VCaP (cell line): ENCODE measurements at regions not wholly inside any gene's neighbourhood (a gene's known extent, or its start where the extent isn't known, plus 50 kb on each side); places are given as distances from the start of the nearest gene placed in this dataset.
"Not testable (repeated sequence)": the region's sequence is repeated elsewhere in the genome, so short reads cannot be mapped to it uniquely, and the experiment has no call there.

Source experiments
- H3K27ac ChIP-seq: fragments of 450-650 bp; 2 replicates; pipeline ENCODE4 v1.5.1; 2017
- CTCF ChIP-seq: fragments of 450-650 bp; conservative IDR thresholded peaks from 2 replicates; pipeline ENCODE4 v1.5.1; 2017; ENCODE audit warnings: mild to moderate bottlenecking, moderate library complexity

GRCh38 chr3:17817545-17817944, 75.1 kb upstream of the TBC1D5 start:
- H3K27ac ChIP-seq, result no peak overlapping the region
- no peak for TF ChIP-seq CTCF

- H3K27ac ChIP-seq, result not testable (repeated sequence)
These were observed 74.4 kb upstream of the TBC1D5 start for GRCh38 chr3:17816839-17817238.

- not testable (repeated sequence) for H3K27ac ChIP-seq
These were observed 69.9 kb upstream of the TBC1D5 start for GRCh38 chr3:17812328-17812727.

GRCh38 chr3:17811646-17812045, 69.2 kb upstream of the TBC1D5 start:
- TF ChIP-seq CTCF, result no peak
- H3K27ac ChIP-seq, result no peak overlapping the region

- TF ChIP-seq CTCF, result peak; percentile 34; the same call in 1 of the 2 replicates
- no peak overlapping the region for H3K27ac ChIP-seq
These were observed 68.3 kb upstream of the TBC1D5 start for GRCh38 chr3:17810759-17811158.

GRCh38 chr3:17808994-17809393, 66.6 kb upstream of the TBC1D5 start:
- no peak for TF ChIP-seq CTCF
- no peak overlapping the region for H3K27ac ChIP-seq

GRCh38 chr3:17806876-17807275, 64.4 kb upstream of the TBC1D5 start:
- no peak overlapping the region for H3K27ac ChIP-seq
- no peak for TF ChIP-seq CTCF

GRCh38 chr3:17806201-17806600, 63.8 kb upstream of the TBC1D5 start:
- no peak for TF ChIP-seq CTCF
- peak overlapping the region; percentile 57 for H3K27ac ChIP-seq

- no peak for TF ChIP-seq CTCF
- peak overlapping the region; percentile 57 for H3K27ac ChIP-seq
These were observed 63.1 kb upstream of the TBC1D5 start for GRCh38 chr3:17805461-17805940.
